Cardiac muscle cell (in vitro differentiated cells and primary cell): ENCODE measurements at regions not wholly inside any gene's neighbourhood (a gene's known extent, or its start where the extent isn't known, plus 50 kb on each side); places are given as distances from the start of the nearest gene placed in this dataset.

Experiments
- DNase-seq, 2 donors: peaks; one replicate each; pipeline versions ENCODE4 v3.0.0 to v3.0.0-alpha.2; 2010 to 2017; ENCODE audit warnings: low read depth in 1 of 2, low spot score in 1 of 2
- H3K27ac ChIP-seq: fragments of 200-600 bp; sonication (generic); 2 replicates; pipeline ENCODE4 v1.5.1; 2016
- H3K27me3 ChIP-seq: fragments of 200-600 bp; sonication (generic); 2 replicates; pipeline ENCODE4 v1.6.0; 2016; ENCODE audit warnings: control low read depth
- H3K36me3 ChIP-seq: fragments of 200-600 bp; sonication (generic); 2 replicates; pipeline ENCODE4 v1.5.1; 2016; ENCODE audit warnings: control low read depth
- H3K4me1 ChIP-seq: fragments of 200-600 bp; sonication (generic); 2 replicates; pipeline ENCODE4 v1.8.1; 2017; ENCODE audit warnings: low read depth, mild to moderate bottlenecking, mixed run types
- H3K4me3 ChIP-seq: fragments of 200-600 bp; sonication (generic); 2 replicates; pipeline ENCODE4 v1.5.1; 2016; ENCODE audit warnings: mild to moderate bottlenecking
- H3K9me3 ChIP-seq: fragments of 200-600 bp; sonication (generic); 2 replicates; pipeline ENCODE4 v1.5.1; 2017; ENCODE audit warnings: low read depth, mild to moderate bottlenecking, control low read depth
- TF ChIP-seq, protein P1 (sequence below): IDR thresholded peaks from 2 replicates; pipeline ENCODE4 v1.5.1; 2012; ENCODE audit warnings: low read depth, mild to moderate bottlenecking, low read length

DNA sequence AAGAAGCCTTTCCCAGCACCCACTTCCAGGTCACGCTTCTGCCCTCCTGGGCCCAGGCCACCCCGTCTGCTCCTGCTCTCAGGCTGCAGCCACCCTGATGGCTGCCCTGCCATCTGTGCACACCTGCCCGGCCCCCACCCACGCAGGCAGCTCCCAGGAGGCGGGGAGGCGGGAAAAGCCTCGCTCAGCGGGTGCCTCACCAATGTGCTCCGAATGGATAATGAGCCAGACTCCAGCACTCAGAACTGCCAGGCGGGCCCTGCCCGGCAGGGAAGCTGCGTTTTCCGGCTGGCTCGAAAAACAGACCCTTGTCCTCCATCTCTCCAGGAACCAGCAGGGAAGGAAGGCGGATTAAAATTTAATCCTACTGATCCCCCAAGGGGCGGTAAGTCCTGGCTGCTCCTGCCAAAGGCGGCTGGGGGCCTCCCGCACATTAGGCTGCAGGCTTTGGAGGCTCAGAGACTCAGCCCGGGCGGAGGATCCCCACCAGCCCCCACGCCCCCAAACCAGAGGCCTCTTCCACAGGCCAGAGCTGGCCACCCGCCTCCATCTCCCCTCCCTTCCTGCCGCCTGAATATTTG is 104.0 kb downstream of the NCOR2 start:
- H3K36me3 ChIP-seq = peaks cover 13% of the 10 kb centered on the region
- H3K27me3 ChIP-seq = no peaks in the 10 kb centered on the region
- H3K27ac ChIP-seq = peak overlapping the region; percentile 28
- no peak overlapping the region for H3K4me3 ChIP-seq
- no peaks in the 10 kb centered on the region for H3K9me3 ChIP-seq
- no peak for DNase-seq
- TF ChIP-seq, protein P1, sequence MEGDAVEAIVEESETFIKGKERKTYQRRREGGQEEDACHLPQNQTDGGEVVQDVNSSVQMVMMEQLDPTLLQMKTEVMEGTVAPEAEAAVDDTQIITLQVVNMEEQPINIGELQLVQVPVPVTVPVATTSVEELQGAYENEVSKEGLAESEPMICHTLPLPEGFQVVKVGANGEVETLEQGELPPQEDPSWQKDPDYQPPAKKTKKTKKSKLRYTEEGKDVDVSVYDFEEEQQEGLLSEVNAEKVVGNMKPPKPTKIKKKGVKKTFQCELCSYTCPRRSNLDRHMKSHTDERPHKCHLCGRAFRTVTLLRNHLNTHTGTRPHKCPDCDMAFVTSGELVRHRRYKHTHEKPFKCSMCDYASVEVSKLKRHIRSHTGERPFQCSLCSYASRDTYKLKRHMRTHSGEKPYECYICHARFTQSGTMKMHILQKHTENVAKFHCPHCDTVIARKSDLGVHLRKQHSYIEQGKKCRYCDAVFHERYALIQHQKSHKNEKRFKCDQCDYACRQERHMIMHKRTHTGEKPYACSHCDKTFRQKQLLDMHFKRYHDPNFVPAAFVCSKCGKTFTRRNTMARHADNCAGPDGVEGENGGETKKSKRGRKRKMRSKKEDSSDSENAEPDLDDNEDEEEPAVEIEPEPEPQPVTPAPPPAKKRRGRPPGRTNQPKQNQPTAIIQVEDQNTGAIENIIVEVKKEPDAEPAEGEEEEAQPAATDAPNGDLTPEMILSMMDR = no peak
- no peaks in the 10 kb centered on the region for H3K4me1 ChIP-seq

DNA sequence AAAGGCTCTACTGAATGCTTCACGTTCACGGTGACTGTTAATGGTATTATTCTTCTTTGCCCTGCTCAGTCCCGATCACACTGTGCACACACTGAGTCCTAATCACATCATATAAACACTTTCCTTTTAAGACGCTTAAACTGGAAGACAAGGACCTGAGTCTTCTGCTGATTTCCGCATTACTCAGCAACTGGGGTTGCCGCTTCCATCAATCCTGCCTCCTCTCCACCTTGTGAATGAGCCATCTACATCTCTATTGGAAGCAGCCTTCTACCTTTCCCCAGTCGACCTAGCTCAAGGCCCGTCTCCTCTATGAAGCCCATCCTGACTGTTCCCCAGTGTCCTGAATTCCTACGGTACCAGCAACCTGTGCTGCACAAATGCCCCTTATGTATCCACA is 104.7 kb downstream of the NCOR2 start:
- no peaks in the 10 kb centered on the region for H3K9me3 ChIP-seq
- H3K4me1 ChIP-seq = no peaks in the 10 kb centered on the region
- peak overlapping the region; percentile 28 for H3K27ac ChIP-seq
- H3K27me3 ChIP-seq = no peaks in the 10 kb centered on the region
- TF ChIP-seq, protein P1 = no peak
- no peak overlapping the region for H3K4me3 ChIP-seq
- H3K36me3 ChIP-seq = peaks cover 13% of the 10 kb centered on the region
- no peak for DNase-seq

DNA sequence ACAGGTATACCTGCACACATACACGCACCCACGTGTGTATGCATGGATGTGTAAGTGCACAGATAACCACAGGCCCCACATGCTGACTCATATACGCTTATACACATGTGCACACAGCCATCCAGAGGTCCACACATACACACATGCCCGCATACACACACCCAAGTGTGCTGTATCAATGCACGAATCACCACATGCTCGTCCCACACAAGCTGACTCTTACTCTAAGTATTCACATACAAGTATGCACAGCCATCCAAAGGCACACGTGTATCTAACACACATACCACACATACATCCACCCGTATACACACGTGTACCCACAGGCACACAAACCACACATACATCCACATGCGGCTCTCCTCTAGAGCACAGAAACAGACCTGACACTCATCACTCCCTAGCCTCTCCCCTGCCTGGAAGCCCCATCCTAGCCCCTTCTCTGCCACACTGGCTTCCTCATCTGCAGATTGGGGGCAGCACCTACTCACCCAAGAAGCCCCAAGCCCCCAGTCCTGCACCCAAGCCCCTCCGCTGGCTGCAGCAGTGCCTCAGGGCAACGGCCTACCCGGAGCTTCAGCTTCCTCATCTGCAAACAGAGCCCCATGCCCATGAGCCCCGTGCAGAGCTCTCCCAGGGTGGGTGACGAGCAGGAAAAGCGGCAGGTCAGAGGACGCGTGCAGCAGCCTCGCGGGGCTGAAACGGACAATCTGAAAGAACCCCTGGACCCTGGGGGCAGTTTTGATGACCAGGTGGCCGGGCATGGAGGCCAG is 105.4 kb downstream of the NCOR2 start:
- H3K4me1 ChIP-seq = no peaks in the 10 kb centered on the region
- DNase-seq = no peak
- peaks cover 13% of the 10 kb centered on the region for H3K36me3 ChIP-seq
- TF ChIP-seq, protein P1 = no peak
- no peaks in the 10 kb centered on the region for H3K9me3 ChIP-seq
- H3K27me3 ChIP-seq = no peaks in the 10 kb centered on the region
- H3K27ac ChIP-seq = peak overlapping the region; percentile 28
- no peak overlapping the region for H3K4me3 ChIP-seq

DNA sequence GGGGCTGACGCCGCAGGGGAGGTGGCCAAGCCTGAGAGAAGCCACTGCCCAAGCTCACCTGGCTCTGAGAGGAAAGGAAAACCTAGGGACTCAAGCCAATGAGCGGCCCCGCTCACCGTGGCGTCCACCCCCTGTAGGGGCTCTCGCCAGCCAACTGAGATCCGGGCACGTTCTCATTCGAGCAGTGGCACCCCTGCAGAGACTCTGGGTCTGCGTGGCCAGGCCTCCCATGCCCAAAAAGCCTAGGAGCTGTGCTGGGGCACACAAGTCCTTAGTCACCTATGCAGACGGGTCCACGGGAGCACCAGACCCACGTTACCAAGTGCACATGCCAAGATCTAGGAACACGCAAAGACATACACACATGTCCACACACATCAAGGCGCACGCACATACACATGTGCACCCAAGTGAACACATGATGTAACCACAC is 106.2 kb downstream of the NCOR2 start:
- DNase-seq = no peak
- Histone ChIP-seq H3K9me3 (no peaks in the 10 kb centered on the region), H3K27me3 (no peaks in the 10 kb centered on the region), H3K4me1 (no peaks in the 10 kb centered on the region), H3K4me3 (no peak overlapping the region), H3K36me3 (peaks cover 15% of the 10 kb centered on the region), H3K27ac (no peak overlapping the region)
- TF ChIP-seq, protein P1 = no peak

DNA sequence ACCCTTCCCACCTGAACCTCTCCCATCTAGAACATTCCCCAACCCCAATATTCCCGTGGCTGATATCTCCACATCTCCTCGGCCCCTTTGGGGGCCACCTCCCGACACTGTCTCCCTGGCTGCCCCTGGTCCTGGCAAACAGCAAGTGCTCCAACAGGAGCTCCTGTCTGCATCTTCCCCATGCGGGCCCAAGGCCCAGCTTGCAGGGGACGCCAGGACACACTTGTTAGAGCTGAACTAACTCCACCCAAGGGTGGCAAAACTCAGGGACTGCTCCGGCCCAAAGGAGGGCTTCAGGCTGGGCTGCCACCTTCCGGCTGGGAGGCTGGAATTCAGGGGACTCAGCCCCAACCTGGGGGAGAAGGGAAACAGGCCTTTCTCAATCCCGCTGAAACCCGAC is 106.6 kb downstream of the NCOR2 start:
- TF ChIP-seq, protein P1 = no peak
- Histone ChIP-seq H3K27ac (no peak overlapping the region), H3K27me3 (no peaks in the 10 kb centered on the region), H3K36me3 (peaks cover 15% of the 10 kb centered on the region), H3K4me1 (no peaks in the 10 kb centered on the region), H3K4me3 (no peak overlapping the region), H3K9me3 (no peaks in the 10 kb centered on the region)
- no peak for DNase-seq
